GM23338 (cell line): ENCODE measurements at regions not wholly inside any gene's neighbourhood (a gene's known extent, or its start where the extent isn't known, plus 50 kb on each side); places are given as distances from the start of the nearest gene placed in this dataset.
"Not testable (repeated sequence)": the region's sequence is repeated elsewhere in the genome, so short reads cannot be mapped to it uniquely, and the experiment has no call there.

Source experiments
- ATAC-seq: fragments of 200-7000 bp; cut with Tn5 transposase; 3 replicates; pipeline ENCODE4 v1.9.1; 2020
- DNase-seq: peaks from one replicate; pipeline ENCODE4 v3.0.0-alpha.2; 2015; ENCODE audit warnings: low spot score
- H2AFZ ChIP-seq: fragments of 200-600 bp; sonication (generic); 2 replicates; pipeline ENCODE4 v1.8.0; 2016; ENCODE audit warnings: antibody characterized with exemption, mild to moderate bottlenecking, moderate library complexity
- H3F3A ChIP-seq: fragments of 200-600 bp; sonication (generic); replicated peaks from 2 replicates; pipeline ENCODE4 v1.8.0; 2017; ENCODE audit warnings: antibody characterized with exemption, mixed run types, low read depth
- H3K27ac ChIP-seq: fragments of 200-600 bp; sonication (generic); 2 replicates; pipeline ENCODE4 v1.6.1; 2016; ENCODE audit warnings: low read depth
- H3K27me3 ChIP-seq: fragments of 200-600 bp; sonication (generic); 2 replicates; pipeline ENCODE4 v1.8.0; 2016; ENCODE audit warnings: mild to moderate bottlenecking, mixed run types, moderate library complexity; ENCODE audit not compliant: insufficient read depth
- H3K36me3 ChIP-seq: fragments of 200-600 bp; sonication (generic); 2 replicates; pipeline ENCODE4 v1.8.0; 2016; ENCODE audit warnings: mild to moderate bottlenecking; ENCODE audit not compliant: insufficient read depth
- H3K4me1 ChIP-seq: fragments of 200-600 bp; sonication (generic); 2 replicates; pipeline ENCODE4 v1.8.0; 2016; ENCODE audit warnings: mild to moderate bottlenecking, moderate library complexity; ENCODE audit not compliant: insufficient read depth
- H3K4me2 ChIP-seq: fragments of 200-600 bp; sonication (generic); 2 replicates; pipeline ENCODE4 v1.7.1; 2017; ENCODE audit warnings: mixed run types
- H3K4me3 ChIP-seq: fragments of 200-600 bp; sonication (generic); 2 replicates; pipeline ENCODE4 v1.6.1; 2016; ENCODE audit warnings: mixed run types
- H3K79me2 ChIP-seq: fragments of 200-600 bp; sonication (generic); replicated peaks from 2 replicates; pipeline ENCODE4 v1.8.0; 2017; ENCODE audit warnings: mild to moderate bottlenecking; ENCODE audit not compliant: insufficient read depth
- H3K9me2 ChIP-seq: fragments of 200-600 bp; sonication (generic); 2 replicates; pipeline ENCODE4 v1.8.0; 2017; ENCODE audit not compliant: insufficient read depth
- H4K20me1 ChIP-seq: fragments of 200-600 bp; sonication (generic); replicated peaks from 2 replicates; pipeline ENCODE4 v1.8.0; 2017; ENCODE audit warnings: mild to moderate bottlenecking; ENCODE audit not compliant: insufficient read depth
- H3K27ac Mint-ChIP-seq: 2 replicates; pipeline ENCODE4 v1.8.0; 2020; ENCODE audit warnings: inconsistent platforms, mild to moderate bottlenecking, moderate library complexity, mixed read lengths
- H3K27me3 Mint-ChIP-seq: 3 replicates; pipeline ENCODE4 v1.8.0; 2022; ENCODE audit warnings: low read depth, mild to moderate bottlenecking, moderate library complexity, mixed read lengths, inconsistent platforms; ENCODE audit not compliant: insufficient read depth, poor library complexity
- H3K36me3 Mint-ChIP-seq: 3 replicates; pipeline ENCODE4 v1.8.0; 2021; ENCODE audit warnings: low read depth, mild to moderate bottlenecking, inconsistent platforms, moderate library complexity, mixed read lengths
- H3K4me1 Mint-ChIP-seq: 3 replicates; pipeline ENCODE4 v1.8.0; 2020; ENCODE audit warnings: mild to moderate bottlenecking, inconsistent platforms, mixed read lengths
- H3K4me3 Mint-ChIP-seq: 3 replicates; pipeline ENCODE4 v1.8.0; 2021; ENCODE audit warnings: moderate library complexity, mild to moderate bottlenecking, inconsistent platforms, mixed read lengths
- H3K9me3 Mint-ChIP-seq: 3 replicates; pipeline ENCODE4 v1.8.0; 2020; ENCODE audit warnings: moderate library complexity, mild to moderate bottlenecking, inconsistent platforms, mixed read lengths
- CTCF ChIP-seq, 2 experiments: fragments of 200-600 bp in 1 of 2; sonication (generic) in 1 of 2; conservative IDR thresholded peaks; 2 replicates each; pipeline versions ENCODE4 v1.5.1 to v1.6.1; 2016 to 2017; ENCODE audit warnings: antibody characterized with exemption in 2 of 2, low read depth in 2 of 2, mild to moderate bottlenecking in 2 of 2, moderate library complexity in 1 of 2

- not testable (repeated sequence) for H3K27ac ChIP-seq, H3K27me3 Mint-ChIP-seq, DNase-seq, H3K4me3 ChIP-seq, H3K9me2 ChIP-seq, H3K4me1 ChIP-seq, H3K36me3 ChIP-seq, H4K20me1 ChIP-seq, H3K4me1 Mint-ChIP-seq, H3K9me3 Mint-ChIP-seq, H3K27ac Mint-ChIP-seq, H2AFZ ChIP-seq, H3K27me3 ChIP-seq, H3K36me3 Mint-ChIP-seq, H3F3A ChIP-seq, H3K79me2 ChIP-seq, ATAC-seq, H3K4me3 Mint-ChIP-seq, H3K4me2 ChIP-seq
Measured at GRCh38 chr10:50688183-50688582, 51.6 kb upstream of the ASAH2B start.

- DNase-seq, H3K36me3 ChIP-seq, H2AFZ ChIP-seq, H4K20me1 ChIP-seq, ATAC-seq, H3K4me1 Mint-ChIP-seq, H3K4me3 Mint-ChIP-seq, H3K27ac ChIP-seq, H3K4me2 ChIP-seq, H3K27me3 ChIP-seq, H3K79me2 ChIP-seq, H3K9me2 ChIP-seq, H3K27me3 Mint-ChIP-seq, H3K36me3 Mint-ChIP-seq, H3K9me3 Mint-ChIP-seq, H3F3A ChIP-seq, H3K4me1 ChIP-seq, H3K27ac Mint-ChIP-seq, H3K4me3 ChIP-seq: not testable (repeated sequence)
Measured at GRCh38 chr10:50684365-50684764, 55.4 kb upstream of the ASAH2B start.

DNA sequence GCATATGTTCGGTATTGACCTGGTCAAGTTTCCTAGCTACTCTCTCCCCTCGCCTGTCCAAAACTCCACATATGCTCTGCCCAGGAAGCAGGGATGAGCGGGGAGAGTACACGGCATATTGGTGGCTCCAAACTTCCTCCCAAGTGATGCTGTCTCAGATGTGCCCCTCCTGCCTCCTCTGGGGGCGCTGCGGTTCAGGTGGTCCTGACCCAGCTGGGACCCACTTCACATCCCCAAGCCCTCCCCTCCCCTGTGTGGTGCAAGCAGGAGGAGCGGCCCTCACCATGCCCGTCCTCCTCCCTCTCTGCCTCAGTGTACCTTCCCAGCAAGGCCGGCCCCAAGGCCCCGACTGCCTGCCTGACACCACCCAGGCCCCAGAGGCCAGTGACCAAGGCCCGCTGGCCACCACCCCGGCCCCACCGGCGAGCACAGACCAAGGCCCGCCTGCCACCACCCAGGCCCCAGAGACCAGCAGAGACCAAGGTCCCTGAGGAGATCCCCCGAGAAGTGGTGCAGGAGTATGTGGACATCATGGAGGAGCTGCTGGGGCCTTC is 56.5 kb upstream of the ASAH2B start:
- DNase-seq: peak; percentile 11
- not testable (repeated sequence) for H3K36me3 Mint-ChIP-seq, H3K9me2 ChIP-seq, H2AFZ ChIP-seq, H3K9me3 Mint-ChIP-seq, H3K27me3 Mint-ChIP-seq, H3K36me3 ChIP-seq, H3K4me3 Mint-ChIP-seq, H4K20me1 ChIP-seq, H3K4me1 ChIP-seq, H3K79me2 ChIP-seq, H3F3A ChIP-seq, H3K4me3 ChIP-seq, H3K27me3 ChIP-seq, ATAC-seq, H3K27ac Mint-ChIP-seq, H3K4me1 Mint-ChIP-seq, H3K4me2 ChIP-seq, H3K27ac ChIP-seq
- TF ChIP-seq CTCF (conservative IDR thresholded peaks at IDR 0.05; ENCODE audit: low read depth in 2 of 2): peak in 1 of 2 experiments; percentile 44; a peak in 2 of 4 replicates

DNA sequence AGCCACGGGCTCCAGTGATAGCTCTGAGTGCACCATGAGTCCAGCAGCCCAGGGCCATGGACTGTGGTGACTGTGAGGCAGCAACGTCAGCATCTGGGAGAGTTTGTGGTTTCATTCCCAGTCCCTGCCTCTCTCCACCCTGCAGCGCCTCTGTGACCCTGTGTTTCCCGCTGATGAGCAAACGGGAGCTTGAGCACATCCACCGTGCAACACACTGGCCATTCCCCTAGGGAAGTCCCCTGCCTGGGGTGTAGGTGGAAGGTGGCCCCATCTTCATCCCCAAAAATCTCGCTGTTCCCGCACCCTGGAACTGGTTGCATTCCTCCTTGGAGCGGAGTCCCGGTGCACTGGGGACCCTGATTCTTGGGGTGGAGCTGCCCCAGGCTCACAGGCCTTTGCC is 56.9 kb upstream of the SGMS1 start:
- not testable (repeated sequence) for H3K4me1 Mint-ChIP-seq, H3K9me3 Mint-ChIP-seq, H3K27ac Mint-ChIP-seq, ATAC-seq, H3K27me3 ChIP-seq, H2AFZ ChIP-seq, H3K4me2 ChIP-seq, H3K4me3 ChIP-seq, H3F3A ChIP-seq, H3K27ac ChIP-seq, H3K4me3 Mint-ChIP-seq, H3K27me3 Mint-ChIP-seq, H3K9me2 ChIP-seq, H3K36me3 ChIP-seq, H3K4me1 ChIP-seq, H3K79me2 ChIP-seq, H4K20me1 ChIP-seq, H3K36me3 Mint-ChIP-seq, DNase-seq
